GM19043 (cell line): ENCODE measurements at regions not wholly inside any gene's neighbourhood (a gene's known extent, or its start where the extent isn't known, plus 50 kb on each side); places are given as distances from the start of the nearest gene placed in this dataset.
"Not testable (repeated sequence)": the region's sequence is repeated elsewhere in the genome, so short reads cannot be mapped to it uniquely, and the experiment has no call there.

Source experiments
- ATAC-seq: cut with Tn5 transposase; IDR thresholded peaks from one replicate; pipeline ENCODE4 v1.9.1; 2021; ENCODE audit warnings: low read depth; ENCODE audit not compliant: unreplicated experiment

DNA sequence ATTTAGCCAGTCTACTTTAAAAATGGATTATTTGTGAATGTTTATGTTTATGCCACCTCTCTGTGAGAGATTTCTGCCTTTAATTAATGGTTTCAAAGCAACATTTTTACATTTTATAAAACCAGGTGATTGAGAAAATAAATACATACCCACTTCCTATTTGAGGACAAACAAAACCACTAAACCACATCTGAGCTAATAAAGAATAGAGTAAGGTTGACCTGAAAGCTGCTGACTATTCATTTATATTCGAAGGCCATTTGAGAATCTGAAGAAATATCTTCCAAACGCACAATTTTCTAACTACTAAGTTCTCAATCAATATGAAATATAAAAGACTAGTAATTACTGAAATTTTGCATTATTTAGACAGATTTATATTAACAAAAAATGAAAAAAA lies 705.1 kb downstream of the XPNPEP1 start:
- ATAC-seq = no peak

DNA sequence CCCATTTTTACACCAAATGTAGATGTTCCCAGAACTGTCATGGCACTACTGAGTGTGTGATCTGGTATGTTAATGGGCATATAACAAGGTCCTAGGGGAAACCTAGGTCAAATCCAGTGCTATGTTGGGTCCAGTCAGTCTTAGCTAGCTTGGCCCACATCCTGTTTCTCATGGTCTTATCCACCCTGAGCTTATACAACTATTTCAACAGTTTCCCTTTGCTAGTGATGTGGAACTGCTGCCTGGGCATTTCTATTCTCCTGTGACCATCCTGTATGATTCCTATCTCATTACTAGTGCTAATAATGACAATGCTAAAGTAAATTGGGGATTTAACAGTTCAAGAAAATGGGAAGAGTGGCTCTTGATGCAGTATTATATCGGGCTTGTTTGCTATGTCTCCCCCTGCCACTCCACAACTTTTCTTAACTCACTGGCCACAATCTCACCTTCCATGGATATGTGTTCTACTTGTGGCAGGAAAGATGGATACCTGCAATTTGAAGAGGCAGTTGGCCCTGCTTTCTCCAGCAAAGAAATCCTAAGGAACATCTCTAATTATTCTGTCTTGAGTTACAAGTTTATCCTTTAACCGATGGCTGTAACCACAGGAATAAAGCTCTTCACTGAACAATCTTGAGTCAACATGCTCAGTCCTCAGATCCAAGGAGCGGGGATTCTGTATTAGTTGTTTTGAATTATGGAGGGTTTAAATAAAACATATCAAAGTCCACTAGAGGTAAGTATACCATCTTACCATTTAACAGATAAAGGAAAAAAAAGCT lies 707.8 kb downstream of the XPNPEP1 start:
- ATAC-seq = no peak

DNA sequence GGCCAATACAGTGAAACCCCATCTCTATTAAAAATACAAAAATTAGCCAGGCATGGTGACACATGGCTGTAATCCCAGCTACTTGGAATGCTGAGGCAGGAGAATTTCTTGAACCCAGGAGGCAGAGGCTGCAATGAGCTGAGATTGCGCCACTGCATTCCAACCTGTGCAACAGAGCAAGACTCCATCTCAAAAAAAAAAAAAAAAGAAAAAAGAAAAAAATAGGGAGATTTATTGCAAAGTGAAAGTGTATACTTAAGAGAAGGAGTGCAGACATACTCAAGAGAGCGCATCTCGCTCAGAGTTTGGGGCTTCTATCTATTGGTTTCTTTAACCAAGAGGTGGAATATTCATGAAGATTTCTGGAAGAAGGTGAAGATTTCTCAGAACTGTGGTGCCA lies 708.4 kb downstream of the XPNPEP1 start:
- not testable (repeated sequence) for ATAC-seq

DNA sequence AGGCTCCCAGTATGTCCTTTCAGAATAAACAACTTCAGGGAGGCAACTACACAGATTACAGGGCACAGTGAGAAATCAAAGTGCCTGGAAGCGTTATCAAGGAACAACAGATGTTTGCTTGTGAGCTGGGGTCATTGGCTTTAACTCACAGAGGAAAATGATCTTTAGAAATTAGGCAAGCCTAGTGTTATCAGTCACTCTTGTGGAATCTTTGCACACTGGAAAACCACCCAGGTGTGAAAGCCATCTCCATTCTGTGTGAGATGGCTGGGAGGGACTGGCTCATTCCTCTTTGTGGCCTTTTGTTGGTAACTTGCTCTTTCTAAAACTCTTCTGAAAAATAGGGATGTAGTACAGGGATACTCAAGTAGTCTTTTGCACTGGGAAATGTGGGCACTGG lies 716.0 kb downstream of the XPNPEP1 start:
- ATAC-seq = no peak

DNA sequence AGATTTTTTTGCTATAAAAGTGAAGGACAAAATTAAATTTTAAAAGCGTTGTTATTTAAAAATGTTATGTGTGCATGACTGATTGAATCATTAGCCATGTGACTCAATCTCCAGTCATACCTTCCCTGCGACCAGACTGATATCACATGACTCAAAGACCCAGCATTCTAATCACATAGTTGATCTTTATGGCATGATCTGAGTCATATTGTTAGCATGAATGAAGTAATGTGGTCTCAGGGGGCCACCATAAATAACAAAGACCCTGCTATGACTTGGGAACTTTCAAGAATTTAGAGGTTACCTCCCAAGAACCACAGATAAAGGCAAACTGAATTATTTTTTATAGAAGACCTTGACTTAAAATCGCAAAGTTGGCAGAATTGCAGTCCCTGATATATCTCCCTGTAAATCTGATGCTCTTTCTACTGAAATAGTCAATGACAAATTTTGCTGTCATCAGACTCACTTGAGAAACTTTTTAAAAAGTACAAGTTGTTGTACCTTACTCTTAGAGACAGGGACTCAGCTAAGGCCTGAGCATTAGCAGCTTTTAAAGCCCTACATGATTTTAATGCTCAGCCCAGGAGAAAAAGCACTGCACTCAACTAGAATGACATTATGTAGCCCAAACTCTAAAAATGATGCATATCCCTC lies 717.3 kb downstream of the XPNPEP1 start:
- ATAC-seq = no peak

DNA sequence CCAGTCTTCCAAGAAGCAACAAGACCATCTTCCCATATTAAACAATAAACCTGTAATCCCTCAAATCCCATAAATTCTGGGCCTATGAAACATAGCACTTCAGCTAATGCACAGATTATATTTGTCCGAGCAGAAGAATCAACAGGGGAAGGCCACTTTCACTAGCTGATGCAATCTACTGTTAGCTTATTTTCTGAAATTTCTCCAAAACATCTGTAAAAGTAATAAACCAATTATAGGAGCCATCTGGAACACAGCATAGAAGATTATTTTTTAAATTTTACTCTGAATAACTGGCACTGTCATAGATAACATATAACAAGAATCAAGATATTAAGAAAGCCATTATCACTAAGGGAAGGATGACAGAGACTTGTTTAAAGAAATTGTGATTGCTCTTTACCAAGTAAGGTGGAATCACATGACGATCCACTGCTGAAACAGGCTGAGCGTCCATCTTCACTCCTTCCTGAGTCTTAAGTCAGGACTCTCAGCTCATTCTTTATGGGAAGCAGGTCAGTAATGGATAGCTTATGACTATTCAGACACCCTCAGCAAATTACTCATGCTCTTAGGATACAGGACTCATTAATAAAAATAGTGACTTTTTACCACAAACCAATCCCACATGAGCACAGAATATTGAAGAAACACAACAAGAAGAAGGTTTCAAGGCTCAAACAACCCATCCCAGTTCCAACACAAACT lies 719.5 kb downstream of the XPNPEP1 start:
- ATAC-seq = no peak

DNA sequence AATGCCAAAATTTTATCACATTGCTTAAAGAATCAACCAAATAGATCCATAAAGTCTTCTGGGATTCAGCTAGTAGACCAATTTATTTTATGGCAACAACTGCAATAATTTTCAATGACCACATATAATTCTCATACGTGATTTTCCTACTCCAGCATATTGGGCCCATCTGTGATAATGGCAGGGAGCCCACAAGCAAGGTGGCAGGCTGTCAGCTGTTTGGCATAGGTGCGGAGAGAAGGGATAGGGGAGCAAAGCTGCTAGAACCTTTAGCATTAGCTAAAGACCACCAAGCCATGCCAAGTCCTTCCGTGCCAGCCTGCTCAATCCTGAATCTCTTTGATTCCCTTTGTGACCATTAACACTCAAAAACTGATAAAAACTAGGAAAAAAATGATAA lies 721.2 kb downstream of the XPNPEP1 start:
- ATAC-seq = no peak

DNA sequence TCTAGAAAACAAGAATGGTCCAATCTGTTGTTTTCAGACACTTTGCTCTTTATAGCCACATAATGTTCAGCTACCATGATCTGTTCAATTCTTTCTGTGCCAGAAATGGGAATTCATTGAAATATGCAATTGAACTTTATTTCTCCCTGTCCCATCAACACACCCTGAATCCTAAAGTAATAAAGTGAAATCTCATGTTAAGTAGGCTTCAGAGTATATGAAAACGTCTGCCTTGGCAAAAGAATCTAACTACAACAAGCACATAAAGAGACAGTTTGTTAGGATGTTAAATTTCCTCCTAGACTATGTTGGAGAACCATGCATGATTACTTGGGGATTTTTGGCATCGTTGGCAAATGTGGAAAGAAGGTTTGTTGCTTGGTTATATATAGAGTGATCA lies 722.7 kb downstream of the XPNPEP1 start:
- no peak for ATAC-seq

DNA sequence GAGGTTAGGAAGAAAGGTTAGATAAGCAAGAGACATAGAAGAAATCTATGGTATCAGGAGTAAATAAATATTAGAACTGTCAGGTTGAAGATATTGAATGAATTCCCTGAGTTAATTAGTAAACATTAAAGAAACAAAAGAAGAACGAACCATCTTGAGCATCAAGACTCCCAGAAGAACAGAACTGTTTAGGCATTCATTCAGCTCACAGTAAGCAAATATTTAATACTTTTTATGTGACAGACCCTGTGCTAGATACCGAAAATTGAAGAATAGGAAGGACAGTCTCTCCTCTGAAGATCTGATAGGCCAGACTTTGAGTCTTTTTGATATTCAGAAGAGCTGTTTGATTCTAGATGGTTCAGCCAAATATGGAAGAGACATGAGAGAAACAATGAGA lies 731.5 kb downstream of the XPNPEP1 start:
- ATAC-seq = no peak

DNA sequence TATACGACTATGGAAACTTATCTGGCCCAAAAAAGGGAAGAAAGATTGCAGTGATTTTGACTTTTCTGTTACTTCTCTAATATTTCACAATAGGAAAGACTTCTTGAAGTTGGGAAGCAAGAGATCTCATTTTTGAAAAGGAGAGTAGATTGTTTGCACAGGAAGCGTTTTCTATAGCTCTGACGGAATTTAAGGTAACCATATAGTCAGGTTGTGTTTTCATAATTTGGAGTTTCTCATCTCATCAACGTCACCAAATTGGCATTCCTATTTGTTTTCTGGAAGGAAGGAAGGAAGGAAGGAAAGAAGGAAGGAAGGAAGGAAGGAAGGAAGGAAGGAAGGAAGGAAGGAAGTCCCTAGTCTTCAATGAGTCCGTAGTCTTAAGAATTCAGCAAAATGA lies 732.0 kb downstream of the XPNPEP1 start:
- ATAC-seq = no peak

DNA sequence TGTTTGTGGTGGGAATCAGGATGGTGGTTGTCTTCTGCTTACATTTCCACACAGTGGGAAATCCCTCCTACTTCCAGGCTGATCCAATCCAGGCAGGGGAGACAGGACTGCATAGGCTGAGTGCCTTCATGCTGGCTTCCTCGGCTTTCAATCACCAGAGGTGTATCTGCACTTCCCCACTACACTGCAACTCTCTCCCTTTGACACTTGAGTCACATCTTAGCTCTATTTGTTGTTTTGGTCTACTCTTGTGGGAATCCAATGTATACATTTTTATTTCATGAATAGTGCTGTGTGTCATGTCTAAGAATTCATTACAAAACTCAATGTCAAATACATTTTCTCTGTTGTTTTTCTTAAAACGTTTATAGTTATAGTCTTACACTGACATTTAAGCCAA lies 735.6 kb downstream of the XPNPEP1 start:
- no peak for ATAC-seq

DNA sequence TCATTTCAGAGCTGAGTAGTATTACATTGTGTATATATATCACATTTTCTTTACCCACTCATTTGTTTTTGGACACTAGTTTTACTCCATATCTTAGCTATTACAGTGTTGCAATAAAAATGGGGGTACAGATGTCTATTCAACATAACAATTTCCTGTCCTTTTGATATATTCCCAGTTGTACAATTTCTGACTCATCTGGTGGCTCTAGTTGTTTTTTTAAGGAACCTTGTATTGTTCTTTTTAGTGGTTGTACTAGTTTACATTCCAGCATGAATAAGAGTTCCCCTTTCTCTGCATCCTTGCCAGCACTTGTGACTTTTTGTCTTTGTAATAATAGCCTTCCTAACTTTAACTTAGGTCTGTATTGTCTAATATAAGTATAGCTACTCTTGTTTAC lies 739.9 kb downstream of the XPNPEP1 start:
- no peak for ATAC-seq

DNA sequence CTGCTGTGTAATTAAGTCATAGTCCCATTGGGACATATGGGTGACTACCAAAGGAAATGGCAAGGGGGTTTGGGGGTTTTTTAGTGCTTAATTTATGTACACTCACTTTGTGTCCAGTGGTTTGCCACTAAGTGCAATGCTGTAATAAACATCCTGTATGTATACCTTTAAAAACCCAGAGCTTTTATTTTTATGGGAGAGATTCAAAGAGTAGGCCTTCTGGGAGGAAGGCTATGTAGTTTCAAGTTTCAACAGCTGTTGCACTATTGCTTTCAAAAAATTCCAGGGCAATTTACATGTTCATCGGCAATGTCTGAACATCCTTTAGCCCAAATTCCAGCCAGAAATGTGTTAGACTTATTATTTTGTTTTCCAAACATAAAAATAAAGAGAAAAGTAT lies 744.7 kb downstream of the XPNPEP1 start:
- no peak for ATAC-seq

DNA sequence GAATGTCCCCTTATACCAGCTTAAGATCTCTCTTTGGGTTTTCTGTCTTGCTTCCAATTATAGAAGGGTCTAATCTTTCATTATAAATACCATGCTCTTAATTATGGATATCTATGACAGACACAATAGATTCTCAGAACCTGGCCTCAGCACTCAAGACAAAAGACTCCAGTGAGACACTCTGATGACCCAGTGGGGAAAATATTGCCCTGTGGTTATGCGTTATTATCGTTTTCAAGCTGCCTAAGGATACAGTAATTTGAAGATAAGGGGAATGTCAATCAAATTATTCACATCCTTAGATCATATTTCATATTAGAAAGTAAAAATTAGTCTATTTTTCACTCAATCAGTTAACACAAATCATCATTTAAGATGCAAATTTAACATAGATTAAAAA lies 748.8 kb downstream of the XPNPEP1 start:
- no peak for ATAC-seq

DNA sequence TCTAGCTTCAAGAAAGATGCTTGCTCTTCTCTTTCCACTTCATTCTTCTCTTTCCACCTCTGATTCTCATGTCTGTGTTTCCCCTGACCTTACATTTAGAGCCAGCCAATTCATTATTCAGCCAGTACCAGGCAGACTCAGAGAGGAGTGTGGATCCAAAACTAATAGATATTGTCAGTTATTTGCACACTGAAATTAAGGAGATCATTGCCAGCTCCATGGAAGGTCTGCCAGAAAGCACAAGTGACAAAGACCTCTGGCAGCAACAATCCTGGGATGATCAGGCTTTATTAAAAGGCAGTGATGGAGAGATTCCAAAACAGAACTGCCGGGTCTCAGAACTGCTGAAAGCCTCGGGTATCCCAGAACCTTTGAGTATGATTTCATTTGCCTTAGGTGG lies 749.4 kb downstream of the XPNPEP1 start:
- ATAC-seq = no peak

DNA sequence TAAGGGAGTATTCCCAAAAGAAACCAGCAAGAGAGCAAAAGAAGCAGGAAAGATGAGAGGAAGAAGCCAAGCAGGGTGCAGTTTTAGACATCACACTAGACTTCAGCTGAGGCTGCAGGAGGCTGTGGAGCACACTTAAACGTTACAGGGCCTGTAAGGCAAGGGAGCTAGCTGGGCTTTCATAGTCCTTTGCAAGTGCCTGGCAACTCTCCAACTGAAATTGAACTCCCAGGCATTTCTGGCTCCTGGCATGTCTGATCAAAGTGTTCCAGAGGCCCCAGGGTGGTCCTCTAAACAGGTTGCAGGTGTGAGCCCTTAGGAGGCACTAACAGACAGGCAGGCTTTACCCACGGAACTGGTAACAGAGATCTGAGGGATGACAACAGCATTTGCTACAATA lies 750.2 kb downstream of the XPNPEP1 start:
- ATAC-seq = no peak

DNA sequence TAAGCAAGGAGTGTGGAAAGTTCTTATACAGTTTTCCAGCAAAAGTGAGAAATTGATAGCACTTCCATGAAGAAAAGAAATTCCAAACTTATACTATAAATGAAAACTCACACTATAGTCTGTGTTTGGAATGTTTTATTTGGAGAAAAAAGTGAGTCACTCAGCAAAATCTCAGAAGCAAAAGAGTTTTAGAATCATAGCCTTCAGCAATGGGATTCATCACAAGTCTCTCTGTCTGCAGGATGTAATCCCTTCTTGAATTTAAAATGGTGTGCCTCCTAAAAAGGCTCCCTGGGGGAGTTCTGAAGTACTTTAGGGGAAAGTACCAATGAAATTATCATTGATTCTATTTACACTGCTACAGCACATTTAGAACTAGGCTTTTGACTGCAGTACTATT lies 756.4 kb downstream of the XPNPEP1 start:
- ATAC-seq = no peak

DNA sequence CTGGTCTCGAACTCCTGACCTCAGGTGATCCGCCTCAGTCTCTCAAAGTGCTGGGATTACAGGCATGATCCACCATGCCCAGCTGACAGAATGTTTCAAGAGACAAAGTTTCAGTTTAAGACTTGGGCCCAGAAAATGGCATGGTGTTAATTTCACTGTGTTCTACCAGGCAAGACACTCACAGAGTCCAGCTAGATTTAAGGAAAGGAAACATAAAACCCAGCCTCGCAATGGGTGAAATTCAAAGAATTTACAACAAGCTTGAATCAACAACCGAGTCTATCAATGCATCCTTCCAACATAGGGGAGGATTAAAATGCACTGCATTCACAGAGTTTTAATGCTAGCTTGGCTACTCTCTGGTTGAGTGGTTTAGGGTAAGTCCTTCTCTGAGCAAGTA lies 764.0 kb downstream of the XPNPEP1 start:
- ATAC-seq = no peak

DNA sequence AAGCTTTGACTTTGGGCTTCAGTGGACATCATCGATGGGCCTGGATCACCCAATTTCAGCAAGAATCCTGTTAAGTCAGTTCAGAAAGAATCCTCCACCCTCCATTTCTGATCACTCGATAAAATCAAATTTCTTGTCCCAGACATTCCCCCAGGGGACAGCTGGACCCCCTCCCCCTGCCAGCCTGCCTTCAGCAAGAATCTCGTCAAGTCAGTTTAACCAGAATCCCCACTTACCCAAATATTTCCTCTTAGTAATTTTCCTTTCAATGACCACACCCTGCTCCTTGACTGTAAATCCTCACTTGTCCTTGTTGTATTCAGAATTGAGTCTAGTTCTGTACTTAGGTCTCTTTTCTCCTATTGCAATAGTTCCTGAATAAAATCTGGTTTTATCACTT lies 766.9 kb downstream of the XPNPEP1 start:
- no peak for ATAC-seq

DNA sequence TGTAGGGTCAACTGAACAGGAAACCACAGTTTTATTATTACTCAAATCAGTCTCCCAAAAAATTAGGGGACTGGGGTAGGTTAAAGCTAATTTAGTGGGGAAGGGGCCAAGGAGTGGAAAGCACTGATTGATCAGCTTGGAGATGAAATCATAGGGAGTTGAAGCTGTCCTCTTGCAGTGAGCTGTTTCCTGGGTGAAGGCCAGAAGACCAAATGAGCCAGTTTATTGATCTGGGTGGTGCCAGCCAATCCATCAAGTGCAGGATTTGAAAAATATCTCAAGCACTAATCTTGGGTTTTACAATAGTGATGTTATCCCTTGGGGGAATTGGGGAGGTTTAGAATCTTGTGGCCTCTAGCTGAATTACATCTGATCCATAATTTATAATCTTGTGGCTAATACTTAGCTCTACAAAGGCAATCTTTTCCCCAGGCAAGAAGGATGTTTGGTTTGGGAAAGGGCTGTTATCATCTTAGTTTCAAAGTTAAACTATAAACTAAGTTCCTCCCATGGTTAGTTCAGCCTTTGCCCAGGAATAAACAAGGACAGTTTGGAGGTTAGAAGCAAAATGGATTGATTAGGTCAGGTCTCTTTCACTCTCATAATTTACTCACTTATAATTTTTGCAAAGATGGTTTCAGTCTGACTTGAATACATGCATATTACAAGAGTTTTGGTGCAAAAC lies 773.5 kb downstream of the XPNPEP1 start:
- no peak for ATAC-seq

DNA sequence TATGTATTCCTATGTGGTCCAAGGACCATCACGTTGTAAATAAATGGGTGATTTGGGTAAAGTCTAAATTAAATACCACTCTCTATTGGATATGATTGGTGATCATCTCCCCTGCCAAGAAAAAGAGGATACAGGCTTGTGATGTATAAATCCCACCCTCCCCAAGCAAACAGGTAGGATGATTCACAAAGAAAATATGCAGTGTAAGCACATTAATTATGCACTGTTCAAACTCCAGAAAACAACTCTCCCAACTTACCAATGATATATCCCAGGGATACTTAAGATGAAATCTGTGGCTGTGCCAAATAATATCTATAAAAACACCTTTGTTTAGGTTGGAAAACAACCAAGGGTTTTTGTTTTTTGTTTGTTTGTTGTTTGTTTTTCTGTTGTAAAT lies 795.9 kb downstream of the XPNPEP1 start:
- ATAC-seq = no peak
